ENCODE measurements at regions not wholly inside any gene's neighbourhood (a gene's known extent, or its start where the extent isn't known, plus 50 kb on each side); places are given as distances from the start of the nearest gene placed in this dataset.

- intact Hi-C loops (cut with DNase I): no loop called here
- Histone ChIP-seq H3K27ac (no peak overlapping the region), H3K4me1 (no peaks in the 10 kb centered on the region), H3K4me3 (no peak overlapping the region), H3K27me3 (no peaks in the 10 kb centered on the region), H3K9me3 (no peaks in the 10 kb centered on the region), H3K36me3 (peaks cover 63 to 91% of the 10 kb centered on the region in 2 donors)
- TF ChIP-seq CTCF (IDR thresholded peaks at IDR 0.05): no peak
- DNase-seq (ENCODE audit: low spot score in 2 of 2): no peak
Measured at GRCh38 chr15:62766599-62766998, 275.9 kb upstream of the TPM1 start.

- TF ChIP-seq CTCF (IDR thresholded peaks at IDR 0.05): no peak
- no peak for DNase-seq (ENCODE audit: low spot score in 2 of 2)
- intact Hi-C loops (cut with DNase I): no loop called here
- peaks cover 69 to 90% of the 10 kb centered on the region in 2 donors for H3K36me3 ChIP-seq
- no peaks in the 10 kb centered on the region for H3K4me1 ChIP-seq
- H3K4me3 ChIP-seq: no peak overlapping the region
- no peak overlapping the region for H3K27ac ChIP-seq
- no peaks in the 10 kb centered on the region for H3K9me3 ChIP-seq
- H3K27me3 ChIP-seq: no peaks in the 10 kb centered on the region
Measured at GRCh38 chr15:62769604-62770003, 272.9 kb upstream of the TPM1 start.

- Histone ChIP-seq H3K27me3 (no peaks in the 10 kb centered on the region), H3K36me3 (peaks cover 72 to 90% of the 10 kb centered on the region in 2 donors), H3K4me3 (no peak overlapping the region), H3K9me3 (no peaks in the 10 kb centered on the region), H3K27ac (no peak overlapping the region), H3K4me1 (no peaks in the 10 kb centered on the region)
- no peak for DNase-seq (ENCODE audit: low spot score in 2 of 2)
- no peak for TF ChIP-seq CTCF (IDR thresholded peaks at IDR 0.05)
- intact Hi-C loops (cut with DNase I): no loop called here
Measured at GRCh38 chr15:62770111-62770660, 272.4 kb upstream of the TPM1 start.

GRCh38 chr15:62770752-62771151 lies 271.8 kb upstream of the TPM1 start:
- intact Hi-C loops (cut with DNase I): no loop called here
- no peaks in the 10 kb centered on the region for H3K9me3 ChIP-seq
- DNase-seq (ENCODE audit: low spot score in 2 of 2): no peak
- H3K27ac ChIP-seq: no peak overlapping the region
- H3K4me3 ChIP-seq: no peak overlapping the region
- no peaks in the 10 kb centered on the region for H3K4me1 ChIP-seq
- peaks cover 74 to 90% of the 10 kb centered on the region in 2 donors for H3K36me3 ChIP-seq
- no peaks in the 10 kb centered on the region for H3K27me3 ChIP-seq
- no peak for TF ChIP-seq CTCF (IDR thresholded peaks at IDR 0.05)

- intact Hi-C loops (cut with DNase I): no loop called here
- peaks cover 72 to 89% of the 10 kb centered on the region in 2 donors for H3K36me3 ChIP-seq
- H3K9me3 ChIP-seq: no peaks in the 10 kb centered on the region
- H3K4me3 ChIP-seq: no peak overlapping the region
- no peak for TF ChIP-seq CTCF (IDR thresholded peaks at IDR 0.05)
- no peaks in the 10 kb centered on the region for H3K4me1 ChIP-seq
- H3K27ac ChIP-seq: no peak overlapping the region
- DNase-seq (ENCODE audit: low spot score in 2 of 2): no peak
- H3K27me3 ChIP-seq: no peaks in the 10 kb centered on the region
Measured at GRCh38 chr15:62771234-62771633, 271.3 kb upstream of the TPM1 start.

Measured in ascending aorta (tissue), 2 donors.